HG02840 (cell line): ENCODE measurements at regions not wholly inside any gene's neighbourhood (a gene's known extent, or its start where the extent isn't known, plus 50 kb on each side); places are given as distances from the start of the nearest gene placed in this dataset.
"Not testable (repeated sequence)": the region's sequence is repeated elsewhere in the genome, so short reads cannot be mapped to it uniquely, and the experiment has no call there.

ENCODE experiments used
- ATAC-seq: cut with Tn5 transposase; IDR thresholded peaks from one replicate; pipeline ENCODE4 v1.9.1; 2021; ENCODE audit warnings: mild to moderate bottlenecking, moderate library complexity, moderate number of reproducible peaks; ENCODE audit not compliant: unreplicated experiment, low FRiP score

GRCh38 chr2:133998726-133999125, 255.1 kb upstream of the MGAT5 start:
- ATAC-seq = not testable (repeated sequence)

DNA sequence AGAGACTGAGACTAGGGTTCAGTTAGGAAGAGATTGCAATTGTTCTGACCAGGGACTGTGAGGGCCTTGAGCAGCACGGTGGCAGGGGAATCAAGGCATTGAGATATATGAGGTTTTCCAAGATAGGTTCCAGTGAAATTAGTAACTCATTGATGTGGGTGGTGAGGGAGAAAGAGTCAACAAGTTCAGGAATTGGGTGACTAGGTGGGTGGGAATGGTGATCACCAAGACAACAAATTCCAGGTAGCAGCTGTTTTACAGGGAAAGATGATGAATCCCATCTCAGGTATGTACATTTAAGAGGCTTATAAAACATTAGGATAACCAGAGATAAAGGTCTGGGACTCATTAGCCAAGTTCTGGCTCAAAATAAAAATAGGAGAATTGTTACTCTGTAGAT, 251.5 kb upstream of the MGAT5 start:
- no peak for ATAC-seq

DNA sequence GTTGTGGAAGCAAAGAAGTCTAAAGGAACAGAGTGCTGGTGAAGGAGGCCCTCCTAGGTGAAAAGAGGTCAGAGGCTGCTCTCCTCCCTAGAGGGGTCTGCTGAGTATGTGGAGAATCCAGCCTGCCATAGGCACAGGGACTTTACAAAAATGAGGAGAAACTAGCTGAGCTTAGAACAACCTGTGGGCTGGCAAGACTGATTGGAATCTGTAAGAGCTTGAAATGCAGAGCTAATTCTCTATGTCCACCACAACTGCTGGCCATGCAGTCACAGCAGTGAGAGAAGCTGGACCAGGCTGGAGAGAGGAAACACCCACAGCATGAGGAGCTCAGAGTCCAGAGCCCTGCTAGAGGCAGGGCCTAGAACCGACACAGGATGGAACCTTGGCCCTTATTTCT, 251.0 kb upstream of the MGAT5 start:
- no peak for ATAC-seq

GRCh38 chr2:134004467-134004866, 249.4 kb upstream of the MGAT5 start:
- no peak for ATAC-seq

DNA sequence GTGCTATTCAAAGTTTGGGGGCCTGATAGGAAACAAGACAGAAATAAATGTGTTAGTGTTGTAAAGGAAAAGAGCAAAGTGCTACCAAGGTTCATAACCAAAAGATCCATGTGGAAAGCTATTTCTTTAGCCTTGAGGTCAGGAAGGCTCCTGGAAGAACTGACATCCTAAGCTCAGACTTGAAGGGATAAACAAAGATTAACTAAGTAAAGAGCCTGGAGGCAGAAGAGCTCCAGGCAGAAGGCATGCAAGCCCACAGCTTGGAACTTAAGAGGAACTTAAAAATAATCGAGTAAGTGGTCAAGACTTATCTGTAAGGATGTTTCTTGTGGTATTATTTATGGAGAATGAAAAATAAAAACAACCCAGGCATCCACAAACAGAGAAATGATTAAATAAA, 245.0 kb upstream of the MGAT5 start:
- ATAC-seq = no peak

- ATAC-seq = no peak
These were observed 244.4 kb upstream of the MGAT5 start for GRCh38 chr2:134009440-134009839.

GRCh38 chr2:134009906-134010305, 244.0 kb upstream of the MGAT5 start:
- not testable (repeated sequence) for ATAC-seq

GRCh38 chr2:134011936-134012586, 241.8 kb upstream of the MGAT5 start:
- no peak for ATAC-seq

- no peak for ATAC-seq
These were observed 239.5 kb upstream of the MGAT5 start for GRCh38 chr2:134014196-134014960.

GRCh38 chr2:134019871-134020270, 234.0 kb upstream of the MGAT5 start:
- ATAC-seq = no peak

- no peak for ATAC-seq
These were observed 233.3 kb upstream of the MGAT5 start for GRCh38 chr2:134020608-134021007.

DNA sequence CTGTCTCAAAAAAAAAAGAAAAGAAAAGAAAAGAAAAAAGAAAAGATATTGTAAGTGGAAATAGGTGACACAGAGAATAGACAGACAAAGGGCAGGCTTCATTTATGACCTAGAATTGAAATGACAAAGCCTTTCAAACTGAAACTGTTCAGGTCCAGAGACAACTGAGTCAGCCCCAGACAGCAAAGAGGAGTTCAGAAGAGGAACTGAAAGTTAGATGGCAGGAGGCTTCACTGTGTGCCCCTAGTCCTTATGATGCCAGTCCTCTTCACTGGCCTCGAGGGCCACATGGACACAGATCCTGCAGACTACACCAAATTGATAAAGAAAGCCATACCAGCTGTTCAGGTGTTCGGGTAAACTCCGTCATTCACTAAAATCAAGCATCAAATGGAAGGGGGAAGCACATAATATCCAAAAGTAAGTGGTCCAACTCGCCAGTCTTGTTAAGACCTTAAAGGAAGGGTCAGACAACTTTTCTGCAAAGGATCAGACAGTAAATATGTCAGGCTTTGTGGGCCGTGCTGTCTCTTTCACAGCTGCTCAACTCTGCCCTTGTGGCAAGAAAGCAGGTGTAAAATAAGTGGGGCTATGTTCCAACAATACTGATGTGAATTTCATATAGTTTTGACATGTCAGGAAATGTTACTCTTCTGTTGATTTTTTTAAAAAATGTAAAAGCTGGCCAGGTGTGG, 231.9 kb upstream of the MGAT5 start:
- ATAC-seq = peak; percentile 93

DNA sequence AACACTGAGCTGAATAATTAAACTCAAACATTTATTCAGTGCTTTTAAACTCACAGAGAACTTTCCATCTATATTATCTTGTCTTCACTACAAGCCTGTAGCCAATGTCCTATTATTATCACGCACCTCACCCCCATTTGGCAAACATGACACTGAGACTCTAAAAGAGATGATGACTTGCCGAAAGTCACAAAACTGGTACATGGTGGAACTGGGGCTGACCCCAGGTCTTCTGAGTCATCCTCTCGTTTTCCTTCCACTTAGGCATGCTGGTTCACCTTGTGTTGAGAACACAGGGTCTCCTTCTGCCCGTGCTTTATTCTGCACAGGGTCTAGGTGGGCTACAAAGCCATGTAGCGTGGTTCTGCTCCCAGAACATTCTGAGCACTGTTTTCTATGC, 230.0 kb upstream of the MGAT5 start:
- no peak for ATAC-seq

DNA sequence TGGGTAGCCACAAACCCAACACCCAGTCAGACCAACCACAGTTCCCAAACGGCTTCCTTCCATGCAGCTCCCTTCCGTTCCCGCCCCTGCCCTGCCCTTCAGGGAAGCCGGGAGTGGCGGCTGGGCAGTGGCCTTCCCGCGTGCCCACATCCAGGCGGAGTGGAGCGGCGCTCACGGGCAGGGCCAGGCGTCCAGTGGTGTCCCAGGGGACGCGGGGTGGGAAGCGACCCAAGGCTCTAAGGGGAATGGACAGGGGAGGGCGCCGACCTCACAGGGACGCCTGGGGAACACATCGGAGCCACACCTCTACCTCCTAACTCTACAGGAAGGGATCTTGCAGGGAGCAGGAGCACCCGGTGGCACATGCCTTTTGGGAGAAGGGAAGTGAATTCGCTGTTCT, 225.9 kb upstream of the MGAT5 start:
- ATAC-seq = no peak

GRCh38 chr2:134029418-134029817, 224.5 kb upstream of the MGAT5 start:
- ATAC-seq = no peak

DNA sequence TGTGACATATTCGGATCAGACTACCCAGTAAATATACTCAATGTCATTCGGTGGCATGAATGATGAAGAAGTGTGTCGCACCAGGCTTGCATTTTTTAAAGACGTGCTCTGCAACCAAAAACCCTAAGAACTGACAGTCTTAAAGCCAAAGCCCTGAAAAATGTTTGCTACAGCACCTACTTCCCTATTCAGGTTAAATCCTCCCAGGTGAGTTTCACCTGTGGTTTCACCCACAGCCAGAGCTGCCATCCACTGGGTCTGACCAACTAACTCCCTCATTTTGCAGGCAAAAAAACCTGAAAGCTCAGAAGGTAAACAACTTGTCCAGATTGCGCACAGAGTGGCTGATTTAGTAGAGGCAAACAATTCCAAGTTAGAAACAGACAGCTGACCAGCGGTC, 222.3 kb upstream of the MGAT5 start:
- ATAC-seq = no peak

- no peak for ATAC-seq
These were observed 218.1 kb upstream of the MGAT5 start for GRCh38 chr2:134035605-134036370.

DNA sequence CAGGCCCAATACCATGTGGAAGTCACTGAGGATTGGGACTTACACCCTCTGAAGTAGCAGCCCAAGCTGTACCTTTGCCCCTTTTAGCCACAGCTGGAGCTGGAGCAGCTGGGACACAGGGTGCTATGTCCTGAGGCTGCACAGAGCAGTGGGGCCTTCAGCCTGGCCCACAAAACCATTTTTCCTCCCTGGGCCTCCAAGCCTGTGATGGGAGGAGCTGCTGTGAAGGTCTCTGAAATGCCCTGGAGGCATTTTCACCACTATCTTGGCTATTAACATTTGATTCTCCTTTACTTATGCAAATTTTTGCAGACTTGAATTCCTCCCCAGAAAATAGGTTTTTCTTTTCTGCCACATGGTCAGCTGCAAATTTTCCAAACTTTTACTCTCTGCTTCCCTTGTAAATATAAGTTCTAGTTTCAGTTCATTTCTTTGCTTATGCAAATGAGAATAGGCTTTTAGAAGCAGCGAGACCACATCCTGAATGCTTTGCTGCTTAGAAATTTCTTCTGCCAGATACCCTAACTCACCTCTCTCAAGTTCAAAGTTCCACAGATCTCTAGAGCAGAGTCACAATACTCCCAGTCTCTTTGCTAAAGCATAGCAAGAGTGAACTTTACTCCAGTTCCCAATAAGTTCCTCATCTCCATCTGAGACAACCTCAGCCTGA, 213.8 kb upstream of the MGAT5 start:
- ATAC-seq = no peak

DNA sequence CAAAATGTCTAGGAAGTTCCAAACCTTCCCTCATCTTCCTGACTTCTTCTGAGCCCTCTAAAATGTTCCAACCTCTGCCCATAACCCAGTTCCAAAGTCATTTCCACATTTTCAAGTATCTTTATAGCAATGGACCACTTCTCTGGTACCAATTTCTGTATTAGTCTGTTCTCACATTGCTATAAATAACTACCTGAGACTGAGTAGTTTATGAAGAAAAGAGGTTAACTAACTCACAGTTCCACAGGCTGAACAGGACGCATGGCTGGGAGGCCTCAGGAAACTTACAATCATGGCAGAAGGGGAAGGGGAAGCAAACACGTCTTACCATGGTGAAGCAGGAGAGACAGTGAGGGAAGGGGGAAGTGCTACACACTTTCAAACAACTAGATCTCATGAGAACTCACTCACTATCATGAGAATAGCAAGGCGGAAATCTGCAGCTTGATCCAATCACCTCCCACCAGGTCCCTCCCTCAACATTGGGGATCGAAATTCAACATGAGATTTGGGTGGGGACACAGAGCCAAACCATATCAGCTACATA, 213.2 kb upstream of the MGAT5 start:
- ATAC-seq = not testable (repeated sequence)

- ATAC-seq = no peak
These were observed 212.0 kb upstream of the MGAT5 start for GRCh38 chr2:134041877-134042276.
